Calu3 (cell line): ENCODE measurements at regions not wholly inside any gene's neighbourhood (a gene's known extent, or its start where the extent isn't known, plus 50 kb on each side); places are given as distances from the start of the nearest gene placed in this dataset.

ENCODE experiments used
- BruUV-seq: library from RNA; stranded (reverse); fragments of 400-500 nt; replicated peaks from 2 replicates; lab custom pipeline; 2021; lab: Mats Ljungman, UMichigan
- CTCF ChIA-PET: fragments of 300-600 bp; sonication (Branson Sonifier 250); formaldehyde crosslinking; loops from one replicate; lab custom pipeline; 2022; ENCODE audit warnings: antibody characterized with exemption; lab: Charles Lee
- DNase-seq: peaks from one replicate; pipeline ENCODE4 v3.0.0; 2022
- H3K27ac Mint-ChIP-seq: one replicate; pipeline ENCODE4 v1.8.0; 2022; ENCODE audit warnings: mixed read lengths; ENCODE audit not compliant: unreplicated experiment
- H3K27me3 Mint-ChIP-seq: one replicate; pipeline ENCODE4 v1.8.0; 2022; ENCODE audit warnings: mixed read lengths; ENCODE audit not compliant: unreplicated experiment
- H3K36me3 Mint-ChIP-seq: one replicate; pipeline ENCODE4 v1.8.0; 2022; ENCODE audit warnings: mild to moderate bottlenecking, moderate library complexity, mixed read lengths; ENCODE audit not compliant: insufficient read depth, unreplicated experiment
- H3K4me1 Mint-ChIP-seq: one replicate; pipeline ENCODE4 v1.8.0; 2022; ENCODE audit warnings: mild to moderate bottlenecking, low read depth, mixed read lengths; ENCODE audit not compliant: unreplicated experiment
- H3K4me3 Mint-ChIP-seq: one replicate; pipeline ENCODE4 v1.8.0; 2022; ENCODE audit warnings: mild to moderate bottlenecking, low read depth, moderate library complexity, mixed read lengths; ENCODE audit not compliant: unreplicated experiment
- H3K9me3 Mint-ChIP-seq: one replicate; pipeline ENCODE4 v1.8.0; 2022; ENCODE audit warnings: low read depth, mixed read lengths; ENCODE audit not compliant: unreplicated experiment
- CTCF ChIP-seq: fragments of 200-600 bp; IDR thresholded peaks from one replicate; pipeline ENCODE4 v1.8.0; 2022; ENCODE audit warnings: antibody characterized with exemption; ENCODE audit not compliant: unreplicated experiment
- intact Hi-C: fragments of 100-400 bp; cut with micrococcal nuclease; formaldehyde crosslinking; loops from one replicate; pipeline ENCODE4 v1.10.0; 2022; ENCODE audit not compliant: unreplicated experiment

GRCh38 chr11:45754741-45755140 lies 50.2 kb upstream of the SLC35C1 start:
- intact Hi-C loops = no loop called here
- DNase-seq = no peak
- no peaks in the 10 kb centered on the region for H3K9me3 Mint-ChIP-seq
- TF ChIP-seq CTCF = no peak
- no peaks in the 10 kb centered on the region for H3K36me3 Mint-ChIP-seq
- H3K27ac Mint-ChIP-seq = no peak overlapping the region
- peaks cover 86% of the 10 kb centered on the region for H3K27me3 Mint-ChIP-seq
- no TSS peak for BruUV-seq
- no peak overlapping the region for H3K4me3 Mint-ChIP-seq
- CTCF ChIA-PET = interaction anchor here (1.4 kb wide), 1 partner anchor 17 kb away, joined by 6 read pairs; no protein-coding TSS in a partner anchor
- no peaks in the 10 kb centered on the region for H3K4me1 Mint-ChIP-seq

DNA sequence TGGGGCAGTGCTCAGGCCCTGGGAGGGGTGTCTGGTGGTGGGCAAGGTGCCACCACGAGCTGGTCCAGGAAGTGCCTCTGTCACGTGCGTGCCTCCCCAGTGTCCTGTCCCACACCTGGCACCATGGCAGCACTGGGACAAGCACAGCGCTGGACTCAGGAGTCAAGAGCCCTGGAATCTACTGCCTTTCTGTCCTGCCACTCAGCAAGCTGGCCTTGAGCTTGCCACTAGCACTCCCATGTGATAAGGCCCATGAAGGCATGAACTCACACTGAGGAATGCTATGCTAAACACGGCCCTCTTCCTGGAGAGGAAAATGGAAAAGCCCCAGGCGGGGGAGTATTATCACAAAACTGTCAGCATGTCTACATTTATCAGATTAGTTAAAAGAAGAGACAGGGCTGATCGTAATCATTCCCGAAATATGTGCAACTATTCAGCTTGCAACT lies 50.7 kb upstream of the SLC35C1 start:
- Mint-ChIP-seq H3K36me3 (no peaks in the 10 kb centered on the region), H3K4me3 (no peak overlapping the region), H3K4me1 (no peaks in the 10 kb centered on the region), H3K9me3 (no peaks in the 10 kb centered on the region), H3K27me3 (peaks cover 91% of the 10 kb centered on the region), H3K27ac (no peak overlapping the region)
- intact Hi-C loops = no loop called here
- no TSS peak for BruUV-seq
- DNase-seq = no peak
- CTCF ChIA-PET = interaction anchor here (1.4 kb wide), 1 partner anchor 18 kb away, joined by 6 read pairs; no protein-coding TSS in a partner anchor
- TF ChIP-seq CTCF = no peak

GRCh38 chr11:45752106-45752505 lies 52.8 kb upstream of the SLC35C1 start:
- intact Hi-C loops = no loop called here
- H3K27me3 Mint-ChIP-seq = peaks cover 95% of the 10 kb centered on the region
- no TSS peak for BruUV-seq
- TF ChIP-seq CTCF = no peak
- H3K36me3 Mint-ChIP-seq = no peaks in the 10 kb centered on the region
- no peak for DNase-seq
- no peak overlapping the region for H3K27ac Mint-ChIP-seq
- no peaks in the 10 kb centered on the region for H3K9me3 Mint-ChIP-seq
- no peaks in the 10 kb centered on the region for H3K4me1 Mint-ChIP-seq
- CTCF ChIA-PET = no interaction called here
- H3K4me3 Mint-ChIP-seq = no peak overlapping the region

- no TSS peak for BruUV-seq
- intact Hi-C loops = no loop called here
- H3K36me3 Mint-ChIP-seq = no peaks in the 10 kb centered on the region
- no peak for TF ChIP-seq CTCF
- H3K9me3 Mint-ChIP-seq = no peaks in the 10 kb centered on the region
- H3K27ac Mint-ChIP-seq = no peak overlapping the region
- no peaks in the 10 kb centered on the region for H3K4me1 Mint-ChIP-seq
- no peak overlapping the region for H3K4me3 Mint-ChIP-seq
- peaks cover 95% of the 10 kb centered on the region for H3K27me3 Mint-ChIP-seq
- no peak for DNase-seq
- CTCF ChIA-PET = no interaction called here
Measured at GRCh38 chr11:45751430-45751829, 53.5 kb upstream of the SLC35C1 start.
